Kidney epithelial cell (primary cell): ENCODE measurements at regions not wholly inside any gene's neighbourhood (a gene's known extent, or its start where the extent isn't known, plus 50 kb on each side); places are given as distances from the start of the nearest gene placed in this dataset.

Source experiments
- DNase-seq: peaks from one replicate; pipeline ENCODE4 v3.0.0-alpha.2; 2010; ENCODE audit warnings: low read depth
- H3K27me3 ChIP-seq: 2 replicates; pipeline ENCODE4 v1.6.0; 2011; ENCODE audit warnings: low read length; ENCODE audit not compliant: control insufficient read depth, insufficient read depth
- H3K36me3 ChIP-seq: 2 replicates; pipeline ENCODE4 v1.5.1; 2011; ENCODE audit warnings: low read length; ENCODE audit not compliant: control insufficient read depth, insufficient read depth
- H3K4me3 ChIP-seq: 2 replicates; pipeline ENCODE4 v1.5.1; 2011; ENCODE audit warnings: low read depth, mild to moderate bottlenecking, control low read depth, low read length
- CTCF ChIP-seq: IDR thresholded peaks from 2 replicates; pipeline ENCODE4 v1.5.1; 2011; ENCODE audit warnings: mild to moderate bottlenecking, moderate library complexity, low read length, control low read depth, inconsistent platforms; ENCODE audit not compliant: insufficient read depth, poor library complexity, severe bottlenecking

- Histone ChIP-seq H3K4me3 (no peak overlapping the region), H3K27me3 (no peaks in the 10 kb centered on the region), H3K36me3 (no peaks in the 10 kb centered on the region)
- no peak for TF ChIP-seq CTCF
- DNase-seq, result no peak
Observed at GRCh38 chr3:104961851-104962250, 404.9 kb upstream of the ALCAM start.

DNA sequence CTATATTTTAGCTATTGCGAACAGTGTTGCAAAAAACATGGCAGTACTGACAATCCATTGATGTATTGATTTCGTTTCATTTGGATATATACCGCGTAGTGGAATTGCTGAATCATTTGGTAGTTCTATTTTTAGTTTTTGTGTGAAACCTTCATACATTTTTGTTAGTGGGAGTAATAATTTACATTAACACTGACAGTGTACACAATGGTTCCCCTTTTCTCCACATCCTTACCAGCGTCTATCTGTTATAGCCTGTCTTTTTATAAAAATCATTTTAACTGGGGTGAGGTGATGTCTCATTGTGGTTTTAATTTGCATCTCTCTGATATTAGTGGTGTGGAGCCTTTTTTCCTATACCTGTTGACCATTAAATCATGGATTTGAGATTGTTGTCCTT, 392.4 kb upstream of the ALCAM start:
- no peak overlapping the region for H3K4me3 ChIP-seq
- H3K27me3 ChIP-seq, result no peaks in the 10 kb centered on the region
- DNase-seq, result no peak
- TF ChIP-seq CTCF, result no peak
- no peaks in the 10 kb centered on the region for H3K36me3 ChIP-seq

GRCh38 chr3:104977719-104978118, 389.0 kb upstream of the ALCAM start:
- no peaks in the 10 kb centered on the region for H3K36me3 ChIP-seq
- no peak for DNase-seq
- H3K27me3 ChIP-seq, result no peaks in the 10 kb centered on the region
- no peak for TF ChIP-seq CTCF
- no peak overlapping the region for H3K4me3 ChIP-seq

GRCh38 chr3:104982130-104982529, 384.6 kb upstream of the ALCAM start:
- no peaks in the 10 kb centered on the region for H3K27me3 ChIP-seq
- no peak for DNase-seq
- no peak overlapping the region for H3K4me3 ChIP-seq
- no peak for TF ChIP-seq CTCF
- no peaks in the 10 kb centered on the region for H3K36me3 ChIP-seq

- DNase-seq, result no peak
- Histone ChIP-seq H3K4me3 (no peak overlapping the region), H3K36me3 (no peaks in the 10 kb centered on the region), H3K27me3 (no peaks in the 10 kb centered on the region)
- TF ChIP-seq CTCF, result no peak
Observed at GRCh38 chr3:104987859-104988258, 378.9 kb upstream of the ALCAM start.

GRCh38 chr3:104988496-104988895, 378.2 kb upstream of the ALCAM start:
- no peaks in the 10 kb centered on the region for H3K36me3 ChIP-seq
- no peak overlapping the region for H3K4me3 ChIP-seq
- no peaks in the 10 kb centered on the region for H3K27me3 ChIP-seq
- no peak for DNase-seq
- no peak for TF ChIP-seq CTCF
